Sigmoid colon (tissue), 6 donors: ENCODE measurements at regions not wholly inside any gene's neighbourhood (a gene's known extent, or its start where the extent isn't known, plus 50 kb on each side); places are given as distances from the start of the nearest gene placed in this dataset.
"Not testable (repeated sequence)": the region's sequence is repeated elsewhere in the genome, so short reads cannot be mapped to it uniquely, and the experiment has no call there.

Experiments
- DNase-seq: peaks from one replicate; pipeline ENCODE4 v3.0.0-alpha.2; 2019
- H3K27ac ChIP-seq, 4 donors: fragments of 200-600 bp; sonication (generic); one replicate each; pipeline ENCODE4 v1.5.1; 2016 to 2019; ENCODE audit warnings: mild to moderate bottlenecking in 1 of 4
- H3K27me3 ChIP-seq, 3 donors: fragments of 200-600 bp; sonication (generic); one replicate each; pipeline ENCODE4 v1.5.1; 2019; ENCODE audit warnings: mild to moderate bottlenecking in 1 of 3
- H3K36me3 ChIP-seq, 4 donors: fragments of 200-600 bp; sonication (generic); one replicate each; pipeline ENCODE4 v1.5.1; 2016 to 2019
- H3K4me1 ChIP-seq, 4 donors: fragments of 200-600 bp; sonication (generic); one replicate each; pipeline ENCODE4 v1.5.1; 2017 to 2019
- H3K4me3 ChIP-seq, 4 donors: fragments of 200-600 bp; sonication (generic); one replicate each; pipeline ENCODE4 v1.5.1; 2017 to 2019; ENCODE audit warnings: mild to moderate bottlenecking in 2 of 4, moderate library complexity in 1 of 4
- H3K9me3 ChIP-seq, 4 donors: fragments of 200-600 bp in 3 of 4; sonication (generic) in 3 of 4; one replicate each; pipeline versions ENCODE4 v1.5.1 to v1.6.1; 2013 to 2019
- EP300 ChIP-seq, 4 donors: sonication (generic); formaldehyde crosslinking; IDR thresholded peaks; one replicate each; pipeline ENCODE4 v1.6.1; 2017; ENCODE audit warnings: antibody characterized with exemption in 4 of 4
- POLR2A ChIP-seq, 2 donors: fragments of 450-650 bp; IDR thresholded peaks; one replicate each; pipeline ENCODE4 v1.6.1; 2016; ENCODE audit warnings: antibody characterized with exemption in 2 of 2, mild to moderate bottlenecking in 2 of 2, moderate library complexity in 2 of 2
- POLR2AphosphoS5 ChIP-seq, 4 donors: sonication (generic); formaldehyde crosslinking; IDR thresholded peaks; one replicate each; pipeline ENCODE4 v1.6.1; 2017; ENCODE audit warnings: antibody characterized with exemption in 4 of 4
- WGBS, 2 donors: extraction: QIAGEN DNeasy Blood & Tissue Kit; methylation state at CpG; one replicate each; pipeline ENCODE4 v1.1.7; 2013; 5-methylcytosine and 5-hydroxymethylcytosine counted together
- intact Hi-C: fragments of 100-400 bp; cut with DNase I; formaldehyde crosslinking; loops from one replicate; pipeline ENCODE4 v1.15.1; 2023
- TF ChIP-seq, protein P1 (sequence below), 4 experiments: fragments of 450-650 bp in 3 of 4; fragments of 200-600 bp in 1 of 4; IDR thresholded peaks; one replicate each; pipeline ENCODE4 v1.5.1; 2016 to 2019; ENCODE audit warnings: antibody characterized with exemption in 4 of 4, mild to moderate bottlenecking in 3 of 4, moderate library complexity in 2 of 4
- donor health status: healthy with polysubstance abuse.
- donor health status: healthy.

DNA sequence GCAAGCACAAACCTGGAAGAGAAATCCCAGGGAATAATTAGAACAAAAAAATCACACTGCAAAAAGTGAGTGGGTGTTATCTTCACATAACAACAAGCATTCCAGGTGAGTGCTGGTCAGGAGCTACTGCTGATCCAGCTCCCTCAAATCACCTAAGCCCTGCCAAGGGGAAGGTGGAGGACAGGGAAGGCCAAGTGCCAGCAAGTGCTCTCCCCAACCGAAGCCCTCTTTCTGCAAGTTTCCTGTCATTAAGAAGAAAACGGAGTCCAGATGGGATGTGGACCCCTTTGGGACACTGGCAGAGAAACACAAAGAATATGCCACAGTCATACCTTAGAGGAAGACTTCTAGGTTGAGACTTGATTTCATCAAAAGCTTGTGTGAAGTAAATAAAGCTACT, 933.0 kb upstream of the ZNF722 start:
- Histone ChIP-seq H3K4me1 (no peaks in the 10 kb centered on the region), H3K27ac (no peak overlapping the region), H3K27me3 (no peaks in the 10 kb centered on the region), H3K4me3 (no peak overlapping the region), H3K9me3 (no peaks in the 10 kb centered on the region), H3K36me3 (no peaks in the 10 kb centered on the region)
- DNase-seq: no peak
- 52 to 71% methylated on average over 2 of the region's 2 CpGs for WGBS, 2 donors
- intact Hi-C loops: no loop called here
- no peak for TF ChIP-seq EP300 (IDR thresholded peaks at IDR 0.05)
- TF ChIP-seq, protein P1, sequence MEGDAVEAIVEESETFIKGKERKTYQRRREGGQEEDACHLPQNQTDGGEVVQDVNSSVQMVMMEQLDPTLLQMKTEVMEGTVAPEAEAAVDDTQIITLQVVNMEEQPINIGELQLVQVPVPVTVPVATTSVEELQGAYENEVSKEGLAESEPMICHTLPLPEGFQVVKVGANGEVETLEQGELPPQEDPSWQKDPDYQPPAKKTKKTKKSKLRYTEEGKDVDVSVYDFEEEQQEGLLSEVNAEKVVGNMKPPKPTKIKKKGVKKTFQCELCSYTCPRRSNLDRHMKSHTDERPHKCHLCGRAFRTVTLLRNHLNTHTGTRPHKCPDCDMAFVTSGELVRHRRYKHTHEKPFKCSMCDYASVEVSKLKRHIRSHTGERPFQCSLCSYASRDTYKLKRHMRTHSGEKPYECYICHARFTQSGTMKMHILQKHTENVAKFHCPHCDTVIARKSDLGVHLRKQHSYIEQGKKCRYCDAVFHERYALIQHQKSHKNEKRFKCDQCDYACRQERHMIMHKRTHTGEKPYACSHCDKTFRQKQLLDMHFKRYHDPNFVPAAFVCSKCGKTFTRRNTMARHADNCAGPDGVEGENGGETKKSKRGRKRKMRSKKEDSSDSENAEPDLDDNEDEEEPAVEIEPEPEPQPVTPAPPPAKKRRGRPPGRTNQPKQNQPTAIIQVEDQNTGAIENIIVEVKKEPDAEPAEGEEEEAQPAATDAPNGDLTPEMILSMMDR (IDR thresholded peaks at IDR 0.05): no peak
- no peak for TF ChIP-seq POLR2A (IDR thresholded peaks at IDR 0.05)
- TF ChIP-seq POLR2AphosphoS5 (IDR thresholded peaks at IDR 0.05): no peak

- H3K27me3 ChIP-seq, DNase-seq, intact Hi-C loops, H3K36me3 ChIP-seq, H3K9me3 ChIP-seq, H3K4me3 ChIP-seq, H3K27ac ChIP-seq, H3K4me1 ChIP-seq: not testable (repeated sequence)
- WGBS, 2 donors: 55 to 59% methylated on average over 4 of the region's 4 CpGs
Measured at GRCh38 chr7:63066235-63066634, 932.4 kb upstream of the ZNF722 start.

DNA sequence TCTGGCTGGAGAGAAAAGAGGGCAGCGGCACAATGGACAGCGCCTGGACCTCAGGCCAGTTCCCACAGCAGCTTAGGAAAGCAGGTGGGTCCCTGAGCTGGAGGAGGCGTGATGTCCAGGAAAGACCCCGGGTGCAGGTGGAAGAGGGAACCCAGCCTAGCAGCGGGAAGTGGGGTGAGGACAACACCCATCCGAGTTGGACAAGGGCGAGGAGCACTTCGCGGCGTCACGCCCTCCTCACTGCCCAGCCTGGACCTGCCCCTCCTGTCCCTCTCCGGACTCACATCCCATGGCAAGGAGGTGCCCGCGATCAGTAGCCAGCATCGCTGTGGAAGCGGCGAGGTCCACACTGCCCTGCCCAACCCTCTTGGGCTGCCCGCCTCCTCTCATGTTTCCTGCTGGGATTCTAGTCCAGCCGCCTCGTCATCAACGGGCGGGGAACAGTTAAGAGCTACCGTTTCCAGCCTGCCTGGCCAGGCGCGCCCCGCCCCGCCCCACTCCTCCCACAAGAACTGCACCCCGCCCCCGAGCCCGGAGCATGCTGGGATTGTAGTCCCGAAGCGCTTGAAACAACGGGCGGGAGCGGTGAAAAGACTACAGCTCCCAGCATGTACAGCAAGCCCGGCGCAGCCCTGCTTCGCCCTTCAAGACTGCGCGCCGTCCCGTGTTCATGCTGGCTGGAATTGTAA, 930.6 kb upstream of the ZNF722 start:
- intact Hi-C loops: no loop called here
- 58 to 59% methylated on average over 42 of the region's 42 CpGs for WGBS, 2 donors
- no peak for TF ChIP-seq POLR2A (IDR thresholded peaks at IDR 0.05)

DNA sequence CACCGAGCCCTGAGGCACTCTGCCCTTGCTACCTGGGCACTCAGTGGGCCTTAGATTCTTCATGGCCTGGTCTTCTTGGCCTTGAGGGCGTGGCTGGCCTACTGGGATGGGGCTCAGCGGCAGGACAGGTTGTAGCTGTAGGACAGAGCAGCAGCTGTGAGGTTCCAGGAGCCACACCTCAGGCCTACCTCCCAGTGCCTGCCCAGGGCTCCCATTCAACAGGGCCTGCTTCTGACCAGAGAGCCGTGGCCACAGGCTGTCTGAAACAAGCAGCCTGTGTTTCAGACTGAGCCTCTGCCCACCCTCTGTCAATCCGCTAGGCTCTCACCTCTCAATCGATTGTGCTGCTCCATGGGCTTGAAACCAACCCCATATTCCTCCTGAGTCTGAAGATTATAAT, 928.0 kb upstream of the ZNF722 start:
- no peaks in the 10 kb centered on the region for H3K27me3 ChIP-seq

More for the DNA sequence above, 930.6 kb upstream of the ZNF722 start:
- Histone ChIP-seq H3K4me3 (peak overlapping the region in 1 of 4 donors; percentile 10), H3K36me3 (no peaks in the 10 kb centered on the region), H3K27ac (no peak overlapping the region), H3K9me3 (no peaks in the 10 kb centered on the region), H3K4me1 (no peaks in the 10 kb centered on the region), H3K27me3 (no peaks in the 10 kb centered on the region)
- DNase-seq: no peak

GRCh38 chr7:63071396-63071795, 927.3 kb upstream of the ZNF722 start:
- no peaks in the 10 kb centered on the region for H3K27me3 ChIP-seq
- no peak for TF ChIP-seq EP300 (IDR thresholded peaks at IDR 0.05)
- TF ChIP-seq POLR2A (IDR thresholded peaks at IDR 0.05): no peak
- no peak for TF ChIP-seq POLR2AphosphoS5 (IDR thresholded peaks at IDR 0.05)
- TF ChIP-seq, protein P1 (IDR thresholded peaks at IDR 0.05): no peak
- DNase-seq: no peak
- H3K27ac ChIP-seq: no peak overlapping the region
- H3K36me3 ChIP-seq: no peaks in the 10 kb centered on the region
- 38 to 50% methylated on average over 1 of the region's 1 CpG for WGBS, 2 donors
- H3K9me3 ChIP-seq: peaks cover 0 to 4% (median 0%) of the 10 kb centered on the region in 4 donors
- H3K4me1 ChIP-seq: no peaks in the 10 kb centered on the region
- no peak overlapping the region for H3K4me3 ChIP-seq
- intact Hi-C loops: no loop called here

More for the DNA sequence above, 928.0 kb upstream of the ZNF722 start:
- intact Hi-C loops: no loop called here
- 62 to 64% methylated on average over 6 of the region's 6 CpGs for WGBS, 2 donors
- TF ChIP-seq POLR2AphosphoS5 (IDR thresholded peaks at IDR 0.05) (no peak), EP300 (IDR thresholded peaks at IDR 0.05) (no peak), POLR2A (IDR thresholded peaks at IDR 0.05) (no peak)
- TF ChIP-seq, protein P1 (IDR thresholded peaks at IDR 0.05): no peak
- Histone ChIP-seq H3K36me3 (no peaks in the 10 kb centered on the region), H3K27ac (no peak overlapping the region), H3K4me1 (no peaks in the 10 kb centered on the region), H3K9me3 (peaks cover 0 to 4% (median 0%) of the 10 kb centered on the region in 4 donors), H3K4me3 (no peak overlapping the region)
- DNase-seq: no peak

GRCh38 chr7:63071920-63072319, 926.7 kb upstream of the ZNF722 start:
- H3K9me3 ChIP-seq: peaks cover 0 to 4% (median 0%) of the 10 kb centered on the region in 4 donors
- WGBS, 2 donors: 49 to 59% methylated on average over 5 of the region's 5 CpGs
- no peaks in the 10 kb centered on the region for H3K36me3 ChIP-seq
- no peak for DNase-seq
- H3K4me3 ChIP-seq: no peak overlapping the region
- no peaks in the 10 kb centered on the region for H3K27me3 ChIP-seq
- H3K27ac ChIP-seq: no peak overlapping the region
- TF ChIP-seq POLR2A (IDR thresholded peaks at IDR 0.05) (no peak), POLR2AphosphoS5 (IDR thresholded peaks at IDR 0.05) (no peak), EP300 (IDR thresholded peaks at IDR 0.05) (no peak)
- TF ChIP-seq, protein P1 (IDR thresholded peaks at IDR 0.05): no peak
- H3K4me1 ChIP-seq: no peaks in the 10 kb centered on the region
- intact Hi-C loops: no loop called here
